B cell (primary cell): ENCODE measurements at regions not wholly inside any gene's neighbourhood (a gene's known extent, or its start where the extent isn't known, plus 50 kb on each side); places are given as distances from the start of the nearest gene placed in this dataset.

Experiments
- CTCF ChIP-seq: fragments of 200-600 bp; IDR thresholded peaks from one replicate; pipeline ENCODE4 v1.8.0; 2022; ENCODE audit warnings: antibody characterized with exemption, mild to moderate bottlenecking
- EZH2 ChIP-seq: IDR thresholded peaks from 2 replicates; pipeline ENCODE4 v1.6.1; 2012; ENCODE audit warnings: borderline replicate concordance, low read depth, mild to moderate bottlenecking, moderate library complexity, low read length; ENCODE audit not compliant: insufficient read depth, poor library complexity, severe bottlenecking

GRCh38 chr3:118823626-118824025 lies 211.0 kb downstream of the IGSF11 start:
- TF ChIP-seq CTCF, result no peak
- TF ChIP-seq EZH2, result no peak
